ENCODE measurements at regions not wholly inside any gene's neighbourhood (a gene's known extent, or its start where the extent isn't known, plus 50 kb on each side); places are given as distances from the start of the nearest gene placed in this dataset.

GRCh38 chr1:215380566-215380965 is 186.5 kb upstream of the KCTD3 start:
- TF ChIP-seq, protein P1, sequence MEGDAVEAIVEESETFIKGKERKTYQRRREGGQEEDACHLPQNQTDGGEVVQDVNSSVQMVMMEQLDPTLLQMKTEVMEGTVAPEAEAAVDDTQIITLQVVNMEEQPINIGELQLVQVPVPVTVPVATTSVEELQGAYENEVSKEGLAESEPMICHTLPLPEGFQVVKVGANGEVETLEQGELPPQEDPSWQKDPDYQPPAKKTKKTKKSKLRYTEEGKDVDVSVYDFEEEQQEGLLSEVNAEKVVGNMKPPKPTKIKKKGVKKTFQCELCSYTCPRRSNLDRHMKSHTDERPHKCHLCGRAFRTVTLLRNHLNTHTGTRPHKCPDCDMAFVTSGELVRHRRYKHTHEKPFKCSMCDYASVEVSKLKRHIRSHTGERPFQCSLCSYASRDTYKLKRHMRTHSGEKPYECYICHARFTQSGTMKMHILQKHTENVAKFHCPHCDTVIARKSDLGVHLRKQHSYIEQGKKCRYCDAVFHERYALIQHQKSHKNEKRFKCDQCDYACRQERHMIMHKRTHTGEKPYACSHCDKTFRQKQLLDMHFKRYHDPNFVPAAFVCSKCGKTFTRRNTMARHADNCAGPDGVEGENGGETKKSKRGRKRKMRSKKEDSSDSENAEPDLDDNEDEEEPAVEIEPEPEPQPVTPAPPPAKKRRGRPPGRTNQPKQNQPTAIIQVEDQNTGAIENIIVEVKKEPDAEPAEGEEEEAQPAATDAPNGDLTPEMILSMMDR (IDR thresholded peaks at IDR 0.05; ENCODE audit: unreplicated experiment): no peak
- no peaks in the 10 kb centered on the region for H3K36me3 Mint-ChIP-seq (ENCODE audit: insufficient read depth, unreplicated experiment)
- H3K4me1 Mint-ChIP-seq (ENCODE audit: insufficient read depth, unreplicated experiment): peaks cover 8% of the 10 kb centered on the region
- no peak overlapping the region for H3K27ac Mint-ChIP-seq (ENCODE audit: low read depth, unreplicated experiment)
- POLR2A ChIA-PET: no interaction called here
- intact Hi-C loops (cut with micrococcal nuclease): no loop called here
- H3K27me3 Mint-ChIP-seq (ENCODE audit: insufficient read depth, unreplicated experiment): no peaks in the 10 kb centered on the region
- CTCF ChIA-PET: no interaction called here
- no peaks in the 10 kb centered on the region for H3K9me3 Mint-ChIP-seq (ENCODE audit: unreplicated experiment)
- no TSS peak for BruUV-seq (replicated peaks)
- no peak for DNase-seq (ENCODE audit: unreplicated experiment)
- H3K4me3 Mint-ChIP-seq (ENCODE audit: unreplicated experiment): no peak overlapping the region

GRCh38 chr1:215393476-215393875 is 173.6 kb upstream of the KCTD3 start:
- BruUV-seq (replicated peaks): no TSS peak
- H3K27ac Mint-ChIP-seq (ENCODE audit: low read depth, unreplicated experiment): no peak overlapping the region
- peaks cover 7% of the 10 kb centered on the region for H3K9me3 Mint-ChIP-seq (ENCODE audit: unreplicated experiment)
- H3K27me3 Mint-ChIP-seq (ENCODE audit: insufficient read depth, unreplicated experiment): no peaks in the 10 kb centered on the region
- POLR2A ChIA-PET: no interaction called here
- H3K4me3 Mint-ChIP-seq (ENCODE audit: unreplicated experiment): no peak overlapping the region
- CTCF ChIA-PET: interaction anchor here (0.6 kb wide), 1 partner anchor 130 kb away, joined by 4 read pairs; no protein-coding TSS in a partner anchor
- DNase-seq (ENCODE audit: unreplicated experiment): no peak
- TF ChIP-seq, protein P1 (IDR thresholded peaks at IDR 0.05; ENCODE audit: unreplicated experiment): no peak
- H3K36me3 Mint-ChIP-seq (ENCODE audit: insufficient read depth, unreplicated experiment): no peaks in the 10 kb centered on the region
- H3K4me1 Mint-ChIP-seq (ENCODE audit: insufficient read depth, unreplicated experiment): no peaks in the 10 kb centered on the region
- intact Hi-C loops (cut with micrococcal nuclease): no loop called here

DNA sequence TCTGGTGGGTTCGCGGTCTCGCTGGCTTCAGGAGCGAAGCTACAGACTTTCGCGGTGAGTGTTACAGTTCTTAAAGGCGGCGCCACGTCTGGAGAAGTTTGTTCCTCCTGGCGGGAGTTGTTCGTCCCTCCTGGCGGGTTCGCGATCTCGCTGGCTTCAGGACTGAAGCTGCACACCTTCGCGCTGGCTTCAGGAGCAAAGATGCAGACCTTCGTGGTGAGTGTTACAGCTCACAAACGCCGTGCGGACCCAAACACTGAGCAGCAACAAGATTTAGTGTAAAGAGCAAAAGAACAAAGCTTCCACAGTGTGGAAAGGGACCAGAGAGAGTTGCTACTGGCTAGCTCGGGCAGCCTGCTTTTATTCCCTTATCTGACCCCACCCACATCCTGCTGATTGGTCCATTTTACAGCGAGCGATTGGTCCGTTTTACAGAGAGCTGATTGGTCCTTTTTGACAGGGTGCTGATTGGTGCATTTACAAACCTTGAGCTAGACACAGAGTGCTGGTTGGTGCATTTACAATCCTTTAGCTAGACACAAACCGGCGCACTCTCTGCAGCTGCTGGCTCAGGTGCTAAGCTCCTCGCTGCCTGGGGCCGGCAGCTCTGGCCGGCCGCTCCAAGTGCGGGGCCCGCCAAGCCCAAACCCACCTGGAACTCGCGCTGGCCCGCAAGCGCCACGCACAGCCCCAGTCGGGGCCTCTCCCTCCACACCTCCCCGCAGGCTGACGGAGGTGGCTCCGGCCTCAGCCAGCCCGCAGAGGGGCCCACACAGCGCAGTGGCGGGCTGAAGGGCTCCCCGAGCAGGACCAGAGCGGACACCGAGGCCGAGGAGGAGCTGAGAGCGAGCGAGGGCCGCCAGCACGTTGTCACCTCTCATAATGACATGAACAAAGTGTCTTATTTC is 172.8 kb upstream of the KCTD3 start:
- Mint-ChIP-seq H3K27me3 (ENCODE audit: insufficient read depth, unreplicated experiment) (no peaks in the 10 kb centered on the region), H3K27ac (ENCODE audit: low read depth, unreplicated experiment) (no peak overlapping the region), H3K4me1 (ENCODE audit: insufficient read depth, unreplicated experiment) (no peaks in the 10 kb centered on the region), H3K4me3 (ENCODE audit: unreplicated experiment) (no peak overlapping the region), H3K9me3 (ENCODE audit: unreplicated experiment) (peaks cover 7% of the 10 kb centered on the region), H3K36me3 (ENCODE audit: insufficient read depth, unreplicated experiment) (no peaks in the 10 kb centered on the region)
- CTCF ChIA-PET: interaction anchor here (0.6 kb wide), 1 partner anchor 129 kb away, joined by 4 read pairs; no protein-coding TSS in a partner anchor
- intact Hi-C loops (cut with micrococcal nuclease): no loop called here
- DNase-seq (ENCODE audit: unreplicated experiment): no peak
- TF ChIP-seq, protein P1 (IDR thresholded peaks at IDR 0.05; ENCODE audit: unreplicated experiment): no peak
- no TSS peak for BruUV-seq (replicated peaks)
- POLR2A ChIA-PET: interaction anchor here (0.6 to 1.1 kb wide), 2 partner anchors 81 to 114 kb away, joined by 3 read pairs; no protein-coding TSS in a partner anchor

- TF ChIP-seq, protein P1 (IDR thresholded peaks at IDR 0.05; ENCODE audit: unreplicated experiment): no peak
- CTCF ChIA-PET: interaction anchor here (0.6 kb wide), 2 partner anchors 36 to 60 kb away, joined by 3 to 4 read pairs; no protein-coding TSS in a partner anchor
- BruUV-seq (replicated peaks): no TSS peak
- Mint-ChIP-seq H3K4me3 (ENCODE audit: unreplicated experiment) (no peak overlapping the region), H3K4me1 (ENCODE audit: insufficient read depth, unreplicated experiment) (peaks cover 6% of the 10 kb centered on the region), H3K27ac (ENCODE audit: low read depth, unreplicated experiment) (no peak overlapping the region), H3K27me3 (ENCODE audit: insufficient read depth, unreplicated experiment) (no peaks in the 10 kb centered on the region), H3K9me3 (ENCODE audit: unreplicated experiment) (peaks cover 7% of the 10 kb centered on the region), H3K36me3 (ENCODE audit: insufficient read depth, unreplicated experiment) (no peaks in the 10 kb centered on the region)
- intact Hi-C loops (cut with micrococcal nuclease): no loop called here
- DNase-seq (ENCODE audit: unreplicated experiment): no peak
- POLR2A ChIA-PET: no interaction called here
Observed at GRCh38 chr1:215397106-215397505, 170.0 kb upstream of the KCTD3 start.

Measured in MCF 10A (cell line).